ENCODE measurements at regions not wholly inside any gene's neighbourhood (a gene's known extent, or its start where the extent isn't known, plus 50 kb on each side); places are given as distances from the start of the nearest gene placed in this dataset.

GRCh38 chr2:16050261-16050907, 110.0 kb downstream of the MYCN start:
- TF ChIP-seq SIN3A (IDR thresholded peaks at IDR 0.05; ENCODE audit: borderline replicate concordance, insufficient read depth, low read length), result no peak
- TF ChIP-seq POLR2AphosphoS5 (IDR thresholded peaks at IDR 0.05; ENCODE audit: low read depth, low read length), result no peak
- no peak for TF ChIP-seq FOXP2 (optimal IDR thresholded peaks at IDR 0.05; ENCODE audit: borderline replicate concordance, extremely low read depth, extremely low read length, insufficient read depth)
- TF ChIP-seq TAF1 (IDR thresholded peaks at IDR 0.05; ENCODE audit: borderline replicate concordance, insufficient read depth, low read length), result no peak
- TF ChIP-seq REST (IDR thresholded peaks at IDR 0.05; ENCODE audit: insufficient read depth in 1 of 2, low read depth in 2 of 2, low read length in 2 of 2), result no peak

GRCh38 chr2:16049406-16049805, 109.1 kb downstream of the MYCN start:
- no peak for TF ChIP-seq SIN3A (IDR thresholded peaks at IDR 0.05; ENCODE audit: borderline replicate concordance, insufficient read depth, low read length)
- no peak for TF ChIP-seq POLR2AphosphoS5 (IDR thresholded peaks at IDR 0.05; ENCODE audit: low read depth, low read length)
- TF ChIP-seq REST (IDR thresholded peaks at IDR 0.05; ENCODE audit: insufficient read depth in 1 of 2, low read depth in 2 of 2, low read length in 2 of 2), result no peak
- no peak for TF ChIP-seq TAF1 (IDR thresholded peaks at IDR 0.05; ENCODE audit: borderline replicate concordance, insufficient read depth, low read length)
- TF ChIP-seq FOXP2 (optimal IDR thresholded peaks at IDR 0.05; ENCODE audit: borderline replicate concordance, extremely low read depth, extremely low read length, insufficient read depth), result no peak

- TF ChIP-seq SIN3A (IDR thresholded peaks at IDR 0.05; ENCODE audit: borderline replicate concordance, insufficient read depth, low read length) (no peak), FOXP2 (optimal IDR thresholded peaks at IDR 0.05; ENCODE audit: borderline replicate concordance, extremely low read depth, extremely low read length, insufficient read depth) (no peak), TAF1 (IDR thresholded peaks at IDR 0.05; ENCODE audit: borderline replicate concordance, insufficient read depth, low read length) (no peak), POLR2AphosphoS5 (IDR thresholded peaks at IDR 0.05; ENCODE audit: low read depth, low read length) (no peak), REST (IDR thresholded peaks at IDR 0.05; ENCODE audit: insufficient read depth in 1 of 2, low read depth in 2 of 2, low read length in 2 of 2) (no peak)
Measured at GRCh38 chr2:16048466-16048865, 108.1 kb downstream of the MYCN start.

- no peak for TF ChIP-seq POLR2AphosphoS5 (IDR thresholded peaks at IDR 0.05; ENCODE audit: low read depth, low read length)
- no peak for TF ChIP-seq REST (IDR thresholded peaks at IDR 0.05; ENCODE audit: insufficient read depth in 1 of 2, low read depth in 2 of 2, low read length in 2 of 2)
- TF ChIP-seq FOXP2 (optimal IDR thresholded peaks at IDR 0.05; ENCODE audit: borderline replicate concordance, extremely low read depth, extremely low read length, insufficient read depth), result no peak
- TF ChIP-seq SIN3A (IDR thresholded peaks at IDR 0.05; ENCODE audit: borderline replicate concordance, insufficient read depth, low read length), result no peak
- TF ChIP-seq TAF1 (IDR thresholded peaks at IDR 0.05; ENCODE audit: borderline replicate concordance, insufficient read depth, low read length), result no peak
Measured at GRCh38 chr2:16047701-16048100, 107.4 kb downstream of the MYCN start.
